K562 (cell line): ENCODE measurements at regions not wholly inside any gene's neighbourhood (a gene's known extent, or its start where the extent isn't known, plus 50 kb on each side); places are given as distances from the start of the nearest gene placed in this dataset.

Source experiments
- BRD4 ChIP-seq: fragments of 200-600 bp; sonication (generic); IDR thresholded peaks from 2 replicates; pipeline ENCODE4 v1.6.1; 2017; ENCODE audit warnings: inconsistent platforms
- ESRRB ChIP-seq: fragments of 250-450 bp; sonication (Bioruptor Pico); IDR thresholded peaks from 2 replicates; pipeline ENCODE4 v1.5.0; 2020; ENCODE audit warnings: mild to moderate bottlenecking, moderate library complexity, borderline replicate concordance
- EZH2 ChIP-seq: IDR thresholded peaks from 2 replicates; pipeline ENCODE4 v1.6.1; 2012; ENCODE audit warnings: low read depth, mild to moderate bottlenecking, inconsistent platforms, low read length, borderline replicate concordance
- GABPA ChIP-seq: fragments of 200-800 bp; sonication (Bioruptor generic); conservative IDR thresholded peaks from 2 replicates; pipeline ENCODE4 v1.6.1; 2016; ENCODE audit warnings: low read depth, missing genetic modification characterization, missing compliant biosample characterization
- POLR2A ChIP-seq: fragments of 450-650 bp; conservative IDR thresholded peaks from 2 replicates; pipeline ENCODE4 v1.6.1; 2016
- SUPT5H ChIP-seq: fragments of 450-650 bp; IDR thresholded peaks from 2 replicates; pipeline ENCODE4 v1.6.1; 2016
- YY1 ChIP-seq, 3 experiments: IDR thresholded peaks; 2 replicates each; pipeline ENCODE4 v1.6.1; 2011; ENCODE audit warnings: low read length in 2 of 3, mild to moderate bottlenecking in 2 of 3, moderate library complexity in 2 of 3, borderline replicate concordance in 1 of 3, control low read depth in 1 of 3, low read depth in 1 of 3; ENCODE audit not compliant: insufficient read depth in 3 of 3, insufficient replicate concordance in 2 of 3, control insufficient read depth in 1 of 3, insufficient read length in 1 of 3; ENCODE audit errors: extremely low read depth in 1 of 3
- TF ChIP-seq, protein P1 (sequence below), 3 experiments: IDR thresholded peaks in 2 of 3; conservative IDR thresholded peaks in 1 of 3; 2 replicates each; pipeline ENCODE4 v1.5.1; 2011 to 2012; ENCODE audit warnings: low read length in 3 of 3, mild to moderate bottlenecking in 3 of 3, control low read depth in 2 of 3, improper control_type of control experiment in 1 of 3, inconsistent platforms in 1 of 3, low read depth in 1 of 3, mixed read lengths in 1 of 3, moderate library complexity in 1 of 3; ENCODE audit not compliant: insufficient read depth in 2 of 3
- TF ChIP-seq, protein P2 (sequence below): sonication (generic); formaldehyde crosslinking; IDR thresholded peaks from 2 replicates; pipeline ENCODE4 v1.8.0; 2022; ENCODE audit warnings: missing genetic modification reagents, mild to moderate bottlenecking, borderline replicate concordance
- TF ChIP-seq, protein P3 (sequence below): fragments of 200-600 bp; sonication (generic); IDR thresholded peaks from one replicate; pipeline ENCODE4 v1.6.1; 2012; ENCODE audit warnings: mild to moderate bottlenecking, low read depth, low read length, inconsistent platforms
- TF ChIP-seq, protein P4 (sequence below), 2 experiments: IDR thresholded peaks; 2 replicates each; pipeline ENCODE4 v1.6.1; 2012; ENCODE audit warnings: improper control_type of control experiment in 2 of 2, low read depth in 2 of 2, low read length in 2 of 2, borderline replicate concordance in 1 of 2

DNA sequence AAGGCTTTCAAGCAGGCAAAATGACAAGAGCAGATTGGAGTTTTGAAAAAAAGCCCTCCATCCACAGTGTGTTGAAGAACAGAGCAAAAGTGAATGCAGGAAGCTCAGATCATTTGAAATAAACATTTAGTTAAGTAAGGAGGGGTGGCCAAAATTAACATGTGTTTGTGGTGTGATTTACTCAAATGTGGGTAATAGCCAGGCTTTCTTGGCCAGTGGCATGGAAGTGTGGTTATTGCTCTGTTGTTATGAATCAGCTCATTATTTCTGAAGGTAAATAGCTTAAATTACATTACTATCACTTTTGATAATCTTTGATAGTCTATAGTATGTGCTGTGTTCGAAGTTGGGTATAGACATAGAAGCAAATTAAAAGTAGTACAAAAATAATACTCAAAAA, 485.9 kb downstream of the LMO4 start:
- TF ChIP-seq, protein P1, sequence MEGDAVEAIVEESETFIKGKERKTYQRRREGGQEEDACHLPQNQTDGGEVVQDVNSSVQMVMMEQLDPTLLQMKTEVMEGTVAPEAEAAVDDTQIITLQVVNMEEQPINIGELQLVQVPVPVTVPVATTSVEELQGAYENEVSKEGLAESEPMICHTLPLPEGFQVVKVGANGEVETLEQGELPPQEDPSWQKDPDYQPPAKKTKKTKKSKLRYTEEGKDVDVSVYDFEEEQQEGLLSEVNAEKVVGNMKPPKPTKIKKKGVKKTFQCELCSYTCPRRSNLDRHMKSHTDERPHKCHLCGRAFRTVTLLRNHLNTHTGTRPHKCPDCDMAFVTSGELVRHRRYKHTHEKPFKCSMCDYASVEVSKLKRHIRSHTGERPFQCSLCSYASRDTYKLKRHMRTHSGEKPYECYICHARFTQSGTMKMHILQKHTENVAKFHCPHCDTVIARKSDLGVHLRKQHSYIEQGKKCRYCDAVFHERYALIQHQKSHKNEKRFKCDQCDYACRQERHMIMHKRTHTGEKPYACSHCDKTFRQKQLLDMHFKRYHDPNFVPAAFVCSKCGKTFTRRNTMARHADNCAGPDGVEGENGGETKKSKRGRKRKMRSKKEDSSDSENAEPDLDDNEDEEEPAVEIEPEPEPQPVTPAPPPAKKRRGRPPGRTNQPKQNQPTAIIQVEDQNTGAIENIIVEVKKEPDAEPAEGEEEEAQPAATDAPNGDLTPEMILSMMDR (IDR thresholded peaks at IDR 0.05 in 2 of 3, conservative IDR thresholded peaks at IDR 0.05 in 1 of 3; ENCODE audit: insufficient read depth in 2 of 3, low read depth in 1 of 3, low read length in 3 of 3) = no peak
- TF ChIP-seq EZH2 (no peak), YY1 (IDR thresholded peaks at IDR 0.05; ENCODE audit: borderline replicate concordance in 1 of 3, control insufficient read depth in 1 of 3, extremely low read depth in 1 of 3, insufficient read depth in 3 of 3, insufficient read length in 1 of 3, insufficient replicate concordance in 2 of 3, low read depth in 1 of 3, low read length in 2 of 3) (no peak), SUPT5H (no peak), ESRRB (CRISPR knock-in tag) (no peak), POLR2A (no peak), BRD4 (no peak), GABPA (tag) (no peak)
- TF ChIP-seq, protein P2, sequence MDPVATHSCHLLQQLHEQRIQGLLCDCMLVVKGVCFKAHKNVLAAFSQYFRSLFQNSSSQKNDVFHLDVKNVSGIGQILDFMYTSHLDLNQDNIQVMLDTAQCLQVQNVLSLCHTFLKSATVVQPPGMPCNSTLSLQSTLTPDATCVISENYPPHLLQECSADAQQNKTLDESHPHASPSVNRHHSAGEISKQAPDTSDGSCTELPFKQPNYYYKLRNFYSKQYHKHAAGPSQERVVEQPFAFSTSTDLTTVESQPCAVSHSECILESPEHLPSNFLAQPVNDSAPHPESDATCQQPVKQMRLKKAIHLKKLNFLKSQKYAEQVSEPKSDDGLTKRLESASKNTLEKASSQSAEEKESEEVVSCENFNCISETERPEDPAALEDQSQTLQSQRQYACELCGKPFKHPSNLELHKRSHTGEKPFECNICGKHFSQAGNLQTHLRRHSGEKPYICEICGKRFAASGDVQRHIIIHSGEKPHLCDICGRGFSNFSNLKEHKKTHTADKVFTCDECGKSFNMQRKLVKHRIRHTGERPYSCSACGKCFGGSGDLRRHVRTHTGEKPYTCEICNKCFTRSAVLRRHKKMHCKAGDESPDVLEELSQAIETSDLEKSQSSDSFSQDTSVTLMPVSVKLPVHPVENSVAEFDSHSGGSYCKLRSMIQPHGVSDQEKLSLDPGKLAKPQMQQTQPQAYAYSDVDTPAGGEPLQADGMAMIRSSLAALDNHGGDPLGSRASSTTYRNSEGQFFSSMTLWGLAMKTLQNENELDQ (CRISPR knock-in tag) = no peak
- TF ChIP-seq, protein P3, sequence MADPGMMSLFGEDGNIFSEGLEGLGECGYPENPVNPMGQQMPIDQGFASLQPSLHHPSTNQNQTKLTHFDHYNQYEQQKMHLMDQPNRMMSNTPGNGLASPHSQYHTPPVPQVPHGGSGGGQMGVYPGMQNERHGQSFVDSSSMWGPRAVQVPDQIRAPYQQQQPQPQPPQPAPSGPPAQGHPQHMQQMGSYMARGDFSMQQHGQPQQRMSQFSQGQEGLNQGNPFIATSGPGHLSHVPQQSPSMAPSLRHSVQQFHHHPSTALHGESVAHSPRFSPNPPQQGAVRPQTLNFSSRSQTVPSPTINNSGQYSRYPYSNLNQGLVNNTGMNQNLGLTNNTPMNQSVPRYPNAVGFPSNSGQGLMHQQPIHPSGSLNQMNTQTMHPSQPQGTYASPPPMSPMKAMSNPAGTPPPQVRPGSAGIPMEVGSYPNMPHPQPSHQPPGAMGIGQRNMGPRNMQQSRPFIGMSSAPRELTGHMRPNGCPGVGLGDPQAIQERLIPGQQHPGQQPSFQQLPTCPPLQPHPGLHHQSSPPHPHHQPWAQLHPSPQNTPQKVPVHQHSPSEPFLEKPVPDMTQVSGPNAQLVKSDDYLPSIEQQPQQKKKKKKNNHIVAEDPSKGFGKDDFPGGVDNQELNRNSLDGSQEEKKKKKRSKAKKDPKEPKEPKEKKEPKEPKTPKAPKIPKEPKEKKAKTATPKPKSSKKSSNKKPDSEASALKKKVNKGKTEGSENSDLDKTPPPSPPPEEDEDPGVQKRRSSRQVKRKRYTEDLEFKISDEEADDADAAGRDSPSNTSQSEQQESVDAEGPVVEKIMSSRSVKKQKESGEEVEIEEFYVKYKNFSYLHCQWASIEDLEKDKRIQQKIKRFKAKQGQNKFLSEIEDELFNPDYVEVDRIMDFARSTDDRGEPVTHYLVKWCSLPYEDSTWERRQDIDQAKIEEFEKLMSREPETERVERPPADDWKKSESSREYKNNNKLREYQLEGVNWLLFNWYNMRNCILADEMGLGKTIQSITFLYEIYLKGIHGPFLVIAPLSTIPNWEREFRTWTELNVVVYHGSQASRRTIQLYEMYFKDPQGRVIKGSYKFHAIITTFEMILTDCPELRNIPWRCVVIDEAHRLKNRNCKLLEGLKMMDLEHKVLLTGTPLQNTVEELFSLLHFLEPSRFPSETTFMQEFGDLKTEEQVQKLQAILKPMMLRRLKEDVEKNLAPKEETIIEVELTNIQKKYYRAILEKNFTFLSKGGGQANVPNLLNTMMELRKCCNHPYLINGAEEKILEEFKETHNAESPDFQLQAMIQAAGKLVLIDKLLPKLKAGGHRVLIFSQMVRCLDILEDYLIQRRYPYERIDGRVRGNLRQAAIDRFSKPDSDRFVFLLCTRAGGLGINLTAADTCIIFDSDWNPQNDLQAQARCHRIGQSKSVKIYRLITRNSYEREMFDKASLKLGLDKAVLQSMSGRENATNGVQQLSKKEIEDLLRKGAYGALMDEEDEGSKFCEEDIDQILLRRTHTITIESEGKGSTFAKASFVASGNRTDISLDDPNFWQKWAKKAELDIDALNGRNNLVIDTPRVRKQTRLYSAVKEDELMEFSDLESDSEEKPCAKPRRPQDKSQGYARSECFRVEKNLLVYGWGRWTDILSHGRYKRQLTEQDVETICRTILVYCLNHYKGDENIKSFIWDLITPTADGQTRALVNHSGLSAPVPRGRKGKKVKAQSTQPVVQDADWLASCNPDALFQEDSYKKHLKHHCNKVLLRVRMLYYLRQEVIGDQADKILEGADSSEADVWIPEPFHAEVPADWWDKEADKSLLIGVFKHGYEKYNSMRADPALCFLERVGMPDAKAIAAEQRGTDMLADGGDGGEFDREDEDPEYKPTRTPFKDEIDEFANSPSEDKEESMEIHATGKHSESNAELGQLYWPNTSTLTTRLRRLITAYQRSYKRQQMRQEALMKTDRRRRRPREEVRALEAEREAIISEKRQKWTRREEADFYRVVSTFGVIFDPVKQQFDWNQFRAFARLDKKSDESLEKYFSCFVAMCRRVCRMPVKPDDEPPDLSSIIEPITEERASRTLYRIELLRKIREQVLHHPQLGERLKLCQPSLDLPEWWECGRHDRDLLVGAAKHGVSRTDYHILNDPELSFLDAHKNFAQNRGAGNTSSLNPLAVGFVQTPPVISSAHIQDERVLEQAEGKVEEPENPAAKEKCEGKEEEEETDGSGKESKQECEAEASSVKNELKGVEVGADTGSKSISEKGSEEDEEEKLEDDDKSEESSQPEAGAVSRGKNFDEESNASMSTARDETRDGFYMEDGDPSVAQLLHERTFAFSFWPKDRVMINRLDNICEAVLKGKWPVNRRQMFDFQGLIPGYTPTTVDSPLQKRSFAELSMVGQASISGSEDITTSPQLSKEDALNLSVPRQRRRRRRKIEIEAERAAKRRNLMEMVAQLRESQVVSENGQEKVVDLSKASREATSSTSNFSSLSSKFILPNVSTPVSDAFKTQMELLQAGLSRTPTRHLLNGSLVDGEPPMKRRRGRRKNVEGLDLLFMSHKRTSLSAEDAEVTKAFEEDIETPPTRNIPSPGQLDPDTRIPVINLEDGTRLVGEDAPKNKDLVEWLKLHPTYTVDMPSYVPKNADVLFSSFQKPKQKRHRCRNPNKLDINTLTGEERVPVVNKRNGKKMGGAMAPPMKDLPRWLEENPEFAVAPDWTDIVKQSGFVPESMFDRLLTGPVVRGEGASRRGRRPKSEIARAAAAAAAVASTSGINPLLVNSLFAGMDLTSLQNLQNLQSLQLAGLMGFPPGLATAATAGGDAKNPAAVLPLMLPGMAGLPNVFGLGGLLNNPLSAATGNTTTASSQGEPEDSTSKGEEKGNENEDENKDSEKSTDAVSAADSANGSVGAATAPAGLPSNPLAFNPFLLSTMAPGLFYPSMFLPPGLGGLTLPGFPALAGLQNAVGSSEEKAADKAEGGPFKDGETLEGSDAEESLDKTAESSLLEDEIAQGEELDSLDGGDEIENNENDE = no peak
- TF ChIP-seq, protein P4, sequence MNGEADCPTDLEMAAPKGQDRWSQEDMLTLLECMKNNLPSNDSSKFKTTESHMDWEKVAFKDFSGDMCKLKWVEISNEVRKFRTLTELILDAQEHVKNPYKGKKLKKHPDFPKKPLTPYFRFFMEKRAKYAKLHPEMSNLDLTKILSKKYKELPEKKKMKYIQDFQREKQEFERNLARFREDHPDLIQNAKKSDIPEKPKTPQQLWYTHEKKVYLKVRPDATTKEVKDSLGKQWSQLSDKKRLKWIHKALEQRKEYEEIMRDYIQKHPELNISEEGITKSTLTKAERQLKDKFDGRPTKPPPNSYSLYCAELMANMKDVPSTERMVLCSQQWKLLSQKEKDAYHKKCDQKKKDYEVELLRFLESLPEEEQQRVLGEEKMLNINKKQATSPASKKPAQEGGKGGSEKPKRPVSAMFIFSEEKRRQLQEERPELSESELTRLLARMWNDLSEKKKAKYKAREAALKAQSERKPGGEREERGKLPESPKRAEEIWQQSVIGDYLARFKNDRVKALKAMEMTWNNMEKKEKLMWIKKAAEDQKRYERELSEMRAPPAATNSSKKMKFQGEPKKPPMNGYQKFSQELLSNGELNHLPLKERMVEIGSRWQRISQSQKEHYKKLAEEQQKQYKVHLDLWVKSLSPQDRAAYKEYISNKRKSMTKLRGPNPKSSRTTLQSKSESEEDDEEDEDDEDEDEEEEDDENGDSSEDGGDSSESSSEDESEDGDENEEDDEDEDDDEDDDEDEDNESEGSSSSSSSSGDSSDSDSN (IDR thresholded peaks at IDR 0.05; ENCODE audit: borderline replicate concordance in 1 of 2, low read depth in 2 of 2, low read length in 2 of 2) = no peak
